Upper lobe of left lung (tissue), 6 donors: ENCODE measurements at regions not wholly inside any gene's neighbourhood (a gene's known extent, or its start where the extent isn't known, plus 50 kb on each side); places are given as distances from the start of the nearest gene placed in this dataset.

Experiments
- ATAC-seq, 2 donors: fragments of 200-7000 bp; cut with Tn5 transposase; one replicate each; pipeline ENCODE4 v1.9.1; 2022; ENCODE audit warnings: mild to moderate bottlenecking in 2 of 2, moderate library complexity in 2 of 2; ENCODE audit not compliant: low FRiP score in 2 of 2
- DNase-seq, 2 donors: peaks; one replicate each; pipeline ENCODE4 v3.0.0-alpha.2; 2019 to 2020
- H3K27ac ChIP-seq, 4 donors: fragments of 200-600 bp; sonication (generic); one replicate each; pipeline ENCODE4 v1.5.1; 2016 to 2019
- H3K27me3 ChIP-seq, 4 donors: fragments of 200-600 bp; sonication (generic); one replicate each; pipeline ENCODE4 v1.5.1; 2017 to 2019
- H3K36me3 ChIP-seq, 4 donors: fragments of 200-600 bp; sonication (generic); one replicate each; pipeline ENCODE4 v1.5.1; 2016 to 2019
- H3K4me1 ChIP-seq, 4 donors: fragments of 200-600 bp; sonication (generic); one replicate each; pipeline ENCODE4 v1.5.1; 2018 to 2019
- H3K4me3 ChIP-seq, 4 donors: fragments of 200-600 bp; sonication (generic); one replicate each; pipeline ENCODE4 v1.5.1; 2017 to 2019; ENCODE audit warnings: mild to moderate bottlenecking in 2 of 4, moderate library complexity in 1 of 4
- H3K9me3 ChIP-seq, 4 donors: fragments of 200-600 bp; sonication (generic); one replicate each; pipeline ENCODE4 v1.5.1; 2018 to 2019
- CTCF ChIP-seq, 6 experiments: fragments of 450-650 bp in 4 of 6; fragments of 200-600 bp in 2 of 6; sonication (generic) in 2 of 6; IDR thresholded peaks; one replicate each; pipeline ENCODE4 v1.5.1; 2016 to 2019; ENCODE audit warnings: antibody characterized with exemption in 6 of 6
- EP300 ChIP-seq, 4 donors: sonication (generic); formaldehyde crosslinking; IDR thresholded peaks; one replicate each; pipeline ENCODE4 v1.5.1; 2017; ENCODE audit warnings: antibody characterized with exemption in 4 of 4, control low read depth in 2 of 4
- POLR2A ChIP-seq, 4 donors: fragments of 450-650 bp; IDR thresholded peaks; one replicate each; pipeline ENCODE4 v1.5.1; 2016 to 2017; ENCODE audit warnings: antibody characterized with exemption in 4 of 4, mild to moderate bottlenecking in 2 of 4
- POLR2AphosphoS5 ChIP-seq, 2 donors: sonication (generic); formaldehyde crosslinking; IDR thresholded peaks; one replicate each; pipeline ENCODE4 v1.5.1; 2017; ENCODE audit warnings: antibody characterized with exemption in 2 of 2
- WGBS, 2 donors: methylation state at CpG; one replicate each; pipeline ENCODE4 v1.1.5; 2017 to 2018; 5-methylcytosine and 5-hydroxymethylcytosine counted together
- donor health status: DM: no; HTN: no; CAD: no; lungs with moderate emphysema.
- donor health status: DM: no; HTN: yes; CAD: no; lungs with severe emphysema.

- Histone ChIP-seq H3K4me3 (no peak overlapping the region), H3K4me1 (no peaks in the 10 kb centered on the region), H3K27me3 (no peaks in the 10 kb centered on the region), H3K9me3 (peaks cover 0 to 12% (median 8%) of the 10 kb centered on the region in 4 donors), H3K27ac (no peak overlapping the region), H3K36me3 (no peaks in the 10 kb centered on the region)
- TF ChIP-seq CTCF (IDR thresholded peaks at IDR 0.05) (no peak), EP300 (IDR thresholded peaks at IDR 0.05) (no peak), POLR2A (IDR thresholded peaks at IDR 0.05) (no peak), POLR2AphosphoS5 (IDR thresholded peaks at IDR 0.05) (no peak)
- 81 to 90% methylated on average over 1 of the region's 1 CpG for WGBS, 2 donors
- no peak for DNase-seq
- no peak for ATAC-seq
Observed at GRCh38 chr3:193008654-193009053, 91.0 kb upstream of the MB21D2 start.

GRCh38 chr3:193010191-193010590, 92.5 kb upstream of the MB21D2 start:
- Histone ChIP-seq H3K36me3 (no peaks in the 10 kb centered on the region), H3K27ac (no peak overlapping the region), H3K4me1 (no peaks in the 10 kb centered on the region), H3K4me3 (no peak overlapping the region), H3K9me3 (peaks cover 0 to 12% (median 8%) of the 10 kb centered on the region in 4 donors), H3K27me3 (no peaks in the 10 kb centered on the region)
- 80 to 85% methylated on average over 2 of the region's 2 CpGs for WGBS, 2 donors
- TF ChIP-seq POLR2AphosphoS5 (IDR thresholded peaks at IDR 0.05) (no peak), EP300 (IDR thresholded peaks at IDR 0.05) (no peak), CTCF (IDR thresholded peaks at IDR 0.05) (no peak), POLR2A (IDR thresholded peaks at IDR 0.05) (no peak)
- DNase-seq (no peak), ATAC-seq (no peak)

- Histone ChIP-seq H3K36me3 (no peaks in the 10 kb centered on the region), H3K27me3 (no peaks in the 10 kb centered on the region), H3K4me1 (no peaks in the 10 kb centered on the region), H3K27ac (no peak overlapping the region), H3K4me3 (no peak overlapping the region), H3K9me3 (peaks cover 0 to 12% (median 8%) of the 10 kb centered on the region in 4 donors)
- DNase-seq (no peak), ATAC-seq (no peak)
- TF ChIP-seq POLR2AphosphoS5 (IDR thresholded peaks at IDR 0.05): no peak
- TF ChIP-seq CTCF (IDR thresholded peaks at IDR 0.05): no peak
- no peak for TF ChIP-seq EP300 (IDR thresholded peaks at IDR 0.05)
- TF ChIP-seq POLR2A (IDR thresholded peaks at IDR 0.05): no peak
- WGBS, 2 donors: 100% methylated on average over 3 of the region's 3 CpGs
Observed at GRCh38 chr3:193011958-193012357, 94.3 kb upstream of the MB21D2 start.

GRCh38 chr3:193014902-193015301, 97.2 kb upstream of the MB21D2 start:
- 100% methylated on average over 1 to 2 of the region's 2 CpGs for WGBS, 2 donors
- DNase-seq (no peak), ATAC-seq (no peak)
- H3K27ac ChIP-seq: no peak overlapping the region
- H3K9me3 ChIP-seq: peaks cover 0 to 12% (median 8%) of the 10 kb centered on the region in 4 donors
- no peaks in the 10 kb centered on the region for H3K4me1 ChIP-seq
- H3K4me3 ChIP-seq: no peak overlapping the region
- no peaks in the 10 kb centered on the region for H3K36me3 ChIP-seq
- TF ChIP-seq CTCF (IDR thresholded peaks at IDR 0.05) (no peak), POLR2A (IDR thresholded peaks at IDR 0.05) (no peak), EP300 (IDR thresholded peaks at IDR 0.05) (no peak), POLR2AphosphoS5 (IDR thresholded peaks at IDR 0.05) (no peak)
- no peaks in the 10 kb centered on the region for H3K27me3 ChIP-seq

- no peaks in the 10 kb centered on the region for H3K4me1 ChIP-seq
- TF ChIP-seq POLR2AphosphoS5 (IDR thresholded peaks at IDR 0.05) (no peak), CTCF (IDR thresholded peaks at IDR 0.05) (no peak), EP300 (IDR thresholded peaks at IDR 0.05) (no peak), POLR2A (IDR thresholded peaks at IDR 0.05) (no peak)
- ATAC-seq: peak in 1 of 2 donors; percentile 40
- H3K4me3 ChIP-seq: no peak overlapping the region
- no peaks in the 10 kb centered on the region for H3K36me3 ChIP-seq
- DNase-seq: peak in 1 of 2 donors; percentile 65
- no peak overlapping the region for H3K27ac ChIP-seq
- H3K9me3 ChIP-seq: peaks cover 0 to 12% (median 8%) of the 10 kb centered on the region in 4 donors
- 24 to 26% methylated on average over 6 to 7 of the region's 7 CpGs for WGBS, 2 donors
- H3K27me3 ChIP-seq: no peaks in the 10 kb centered on the region
Observed at GRCh38 chr3:193016437-193016901, 98.8 kb upstream of the MB21D2 start.
